ENCODE measurements at regions not wholly inside any gene's neighbourhood (a gene's known extent, or its start where the extent isn't known, plus 50 kb on each side); places are given as distances from the start of the nearest gene placed in this dataset.

DNA sequence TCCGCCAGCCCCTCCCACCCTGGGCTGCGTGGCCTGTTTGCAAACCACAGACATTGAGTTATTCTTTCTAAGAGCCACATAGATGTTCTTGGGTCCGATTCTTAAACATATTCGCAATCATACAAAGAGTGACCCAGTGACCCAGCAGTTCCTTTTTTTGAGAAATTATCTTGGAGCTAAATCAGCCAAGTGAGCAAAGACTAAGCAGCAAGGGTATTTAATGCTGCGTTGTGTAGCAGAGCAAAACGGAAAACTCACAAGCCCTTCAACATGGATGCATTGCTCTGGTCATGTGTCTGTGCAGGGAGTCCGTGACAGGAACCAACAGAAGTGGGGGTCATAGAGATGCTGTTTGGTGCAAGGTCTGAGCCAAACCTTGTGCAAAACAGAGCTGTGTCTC, 95.6 kb downstream of the OLFM1 start:
- H3K36me3 ChIP-seq (replicated peaks in 1 of 2; ENCODE audit: control extremely low read depth in 1 of 2, control insufficient read depth in 1 of 2, extremely low read depth in 1 of 2, insufficient read depth in 2 of 2, low read length in 1 of 2): no peaks in the 10 kb centered on the region
- H3K9me3 ChIP-seq (ENCODE audit: control extremely low read depth in 1 of 3, control insufficient read depth in 2 of 3, insufficient read depth in 1 of 3, low read length in 2 of 3): peaks cover 0 to 2% (median 0%) of the 10 kb centered on the region in 3 donors
- DNase-seq (no peak), ATAC-seq (ENCODE audit: low read depth) (no peak)
- H2AFZ ChIP-seq (ENCODE audit: insufficient read depth, low read depth, low read length, poor library complexity, severe bottlenecking): no peak overlapping the region
- no peak overlapping the region for H3K9ac ChIP-seq (ENCODE audit: low read length)
- H3K27me3 ChIP-seq (replicated peaks in 1 of 4; ENCODE audit: control extremely low read depth in 1 of 4, control insufficient read depth in 3 of 4, insufficient read depth in 4 of 4, low read length in 3 of 4): no peaks in the 10 kb centered on the region
- POLR2A ChIA-PET: no interaction called here
- H3K4me3 Mint-ChIP-seq: no peak overlapping the region
- CTCF ChIA-PET: no interaction called here
- no peak for TF ChIP-seq EZH2 (IDR thresholded peaks at IDR 0.05; ENCODE audit: borderline replicate concordance, insufficient read depth, low read depth, low read length, poor library complexity, severe bottlenecking)
- TF ChIP-seq, protein P1, sequence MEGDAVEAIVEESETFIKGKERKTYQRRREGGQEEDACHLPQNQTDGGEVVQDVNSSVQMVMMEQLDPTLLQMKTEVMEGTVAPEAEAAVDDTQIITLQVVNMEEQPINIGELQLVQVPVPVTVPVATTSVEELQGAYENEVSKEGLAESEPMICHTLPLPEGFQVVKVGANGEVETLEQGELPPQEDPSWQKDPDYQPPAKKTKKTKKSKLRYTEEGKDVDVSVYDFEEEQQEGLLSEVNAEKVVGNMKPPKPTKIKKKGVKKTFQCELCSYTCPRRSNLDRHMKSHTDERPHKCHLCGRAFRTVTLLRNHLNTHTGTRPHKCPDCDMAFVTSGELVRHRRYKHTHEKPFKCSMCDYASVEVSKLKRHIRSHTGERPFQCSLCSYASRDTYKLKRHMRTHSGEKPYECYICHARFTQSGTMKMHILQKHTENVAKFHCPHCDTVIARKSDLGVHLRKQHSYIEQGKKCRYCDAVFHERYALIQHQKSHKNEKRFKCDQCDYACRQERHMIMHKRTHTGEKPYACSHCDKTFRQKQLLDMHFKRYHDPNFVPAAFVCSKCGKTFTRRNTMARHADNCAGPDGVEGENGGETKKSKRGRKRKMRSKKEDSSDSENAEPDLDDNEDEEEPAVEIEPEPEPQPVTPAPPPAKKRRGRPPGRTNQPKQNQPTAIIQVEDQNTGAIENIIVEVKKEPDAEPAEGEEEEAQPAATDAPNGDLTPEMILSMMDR (IDR thresholded peaks at IDR 0.05): no peak
- no peaks in the 10 kb centered on the region for H4K20me1 ChIP-seq (ENCODE audit: control insufficient read depth, insufficient read depth, low read length, poor library complexity, severe bottlenecking)
- H3K9me3 Mint-ChIP-seq (ENCODE audit: insufficient read depth): no peaks in the 10 kb centered on the region
- no peak overlapping the region for H3K4me2 ChIP-seq (replicated peaks; ENCODE audit: low read depth, low read length, poor library complexity, severe bottlenecking)
- no peaks in the 10 kb centered on the region for H3K4me1 Mint-ChIP-seq
- 74% methylated on average over 7 of the region's 7 CpGs for WGBS (ENCODE audit: insufficient coverage)
- H3K4me1 ChIP-seq (ENCODE audit: control insufficient read depth in 2 of 2, insufficient read depth in 2 of 2, low read length in 2 of 2): no peaks in the 10 kb centered on the region
- no peak overlapping the region for H3K27ac ChIP-seq (ENCODE audit: low read length in 2 of 2)
- H3K27me3 Mint-ChIP-seq: peaks cover 3% of the 10 kb centered on the region
- no peak overlapping the region for H3K4me3 ChIP-seq (ENCODE audit: control extremely low read depth in 1 of 5, extremely low read depth in 1 of 5, insufficient read depth in 1 of 5, low read depth in 2 of 5, low read length in 4 of 5)
- H3K27ac Mint-ChIP-seq: no peak overlapping the region
- intact Hi-C loops (cut with micrococcal nuclease): no loop called here
- H3K79me2 ChIP-seq (ENCODE audit: control insufficient read depth, insufficient read depth, low read length): no peaks in the 10 kb centered on the region

DNA sequence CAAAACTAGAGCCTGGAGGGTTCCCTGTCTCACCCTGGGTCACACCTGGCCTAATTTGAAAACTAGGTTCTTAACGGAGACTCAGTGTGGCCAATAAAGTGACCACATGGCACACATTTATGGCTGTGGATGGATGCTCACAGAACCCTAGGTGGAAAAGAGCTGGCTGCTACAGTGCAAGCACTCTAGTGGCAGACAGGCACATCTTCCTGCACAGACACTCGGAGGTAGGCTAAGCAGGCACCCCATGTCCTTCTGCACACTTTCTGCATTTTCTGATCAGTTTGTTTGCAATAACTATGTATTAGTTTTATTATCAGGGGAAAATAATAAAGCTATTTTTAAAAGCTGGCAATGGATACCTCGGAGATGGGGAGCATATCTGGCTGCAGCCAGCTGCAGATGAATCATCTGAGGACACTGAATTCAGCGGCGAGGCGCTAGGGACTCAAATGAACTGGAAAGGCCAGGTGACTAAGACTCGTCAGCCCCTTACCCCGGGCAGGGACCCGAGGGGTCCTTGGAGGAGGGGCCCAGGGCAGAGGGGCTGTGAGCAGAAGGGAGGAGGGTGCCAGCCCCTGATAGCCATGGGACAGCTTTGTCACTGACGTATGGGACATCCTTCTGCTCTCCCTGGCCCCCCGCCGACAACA, 96.2 kb downstream of the OLFM1 start:
- Histone ChIP-seq H2AFZ (ENCODE audit: insufficient read depth, low read depth, low read length, poor library complexity, severe bottlenecking) (no peak overlapping the region), H3K4me2 (replicated peaks; ENCODE audit: low read depth, low read length, poor library complexity, severe bottlenecking) (no peak overlapping the region), H3K27me3 (replicated peaks in 1 of 4; ENCODE audit: control extremely low read depth in 1 of 4, control insufficient read depth in 3 of 4, insufficient read depth in 4 of 4, low read length in 3 of 4) (no peaks in the 10 kb centered on the region), H3K9me3 (ENCODE audit: control extremely low read depth in 1 of 3, control insufficient read depth in 2 of 3, insufficient read depth in 1 of 3, low read length in 2 of 3) (peaks cover 0 to 2% (median 0%) of the 10 kb centered on the region in 3 donors), H3K9ac (ENCODE audit: low read length) (no peak overlapping the region), H3K36me3 (replicated peaks in 1 of 2; ENCODE audit: control extremely low read depth in 1 of 2, control insufficient read depth in 1 of 2, extremely low read depth in 1 of 2, insufficient read depth in 2 of 2, low read length in 1 of 2) (no peaks in the 10 kb centered on the region), H3K4me3 (ENCODE audit: control extremely low read depth in 1 of 5, extremely low read depth in 1 of 5, insufficient read depth in 1 of 5, low read depth in 2 of 5, low read length in 4 of 5) (no peak overlapping the region), H4K20me1 (ENCODE audit: control insufficient read depth, insufficient read depth, low read length, poor library complexity, severe bottlenecking) (no peaks in the 10 kb centered on the region), H3K4me1 (ENCODE audit: control insufficient read depth in 2 of 2, insufficient read depth in 2 of 2, low read length in 2 of 2) (no peaks in the 10 kb centered on the region), H3K27ac (ENCODE audit: low read length in 2 of 2) (no peak overlapping the region), H3K79me2 (ENCODE audit: control insufficient read depth, insufficient read depth, low read length) (no peaks in the 10 kb centered on the region)
- intact Hi-C loops (cut with micrococcal nuclease): no loop called here
- H3K27me3 Mint-ChIP-seq: peaks cover 3% of the 10 kb centered on the region
- ChIA-PET POLR2A (no interaction called here), CTCF (no interaction called here)
- WGBS (ENCODE audit: insufficient coverage): 73% methylated on average over 11 of the region's 12 CpGs
- H3K27ac Mint-ChIP-seq: no peak overlapping the region
- TF ChIP-seq, protein P1 (IDR thresholded peaks at IDR 0.05): no peak
- TF ChIP-seq EZH2 (IDR thresholded peaks at IDR 0.05; ENCODE audit: borderline replicate concordance, insufficient read depth, low read depth, low read length, poor library complexity, severe bottlenecking): no peak
- ATAC-seq (ENCODE audit: low read depth): no peak
- H3K4me1 Mint-ChIP-seq: no peaks in the 10 kb centered on the region
- no peaks in the 10 kb centered on the region for H3K9me3 Mint-ChIP-seq (ENCODE audit: insufficient read depth)
- no peak overlapping the region for H3K4me3 Mint-ChIP-seq
- DNase-seq: no peak
